ENCODE measurements at regions not wholly inside any gene's neighbourhood (a gene's known extent, or its start where the extent isn't known, plus 50 kb on each side); places are given as distances from the start of the nearest gene placed in this dataset.
"Not testable (repeated sequence)": the region's sequence is repeated elsewhere in the genome, so short reads cannot be mapped to it uniquely, and the experiment has no call there.

- no peak for ATAC-seq
- H3K4me1 Mint-ChIP-seq (ENCODE audit: low read depth in 2 of 2): no peaks in the 10 kb centered on the region
- no peaks in the 10 kb centered on the region for H3K9me3 Mint-ChIP-seq
- no peak for DNase-seq (ENCODE audit: low spot score)
- H3K36me3 Mint-ChIP-seq: no peaks in the 10 kb centered on the region
- no peak overlapping the region for H3K4me3 Mint-ChIP-seq
- no peak overlapping the region for H3K27ac Mint-ChIP-seq
- peaks cover 14 to 19% of the 10 kb centered on the region in 2 donors for H3K27me3 Mint-ChIP-seq
These were observed 54.0 kb downstream of the MAP10 start for GRCh38 chr1:232859216-232859615.

GRCh38 chr1:232861107-232861506 is 55.9 kb downstream of the MAP10 start:
- ATAC-seq: no peak
- Mint-ChIP-seq H3K27me3 (peaks cover 9 to 19% of the 10 kb centered on the region in 2 donors), H3K36me3 (no peaks in the 10 kb centered on the region), H3K4me1 (ENCODE audit: low read depth in 2 of 2) (no peaks in the 10 kb centered on the region), H3K9me3 (no peaks in the 10 kb centered on the region), H3K27ac (no peak overlapping the region), H3K4me3 (no peak overlapping the region)
- no peak for DNase-seq (ENCODE audit: low spot score)

- Mint-ChIP-seq H3K4me1 (ENCODE audit: low read depth in 2 of 2) (no peaks in the 10 kb centered on the region), H3K27me3 (peaks cover 13 to 17% of the 10 kb centered on the region in 2 donors), H3K4me3 (no peak overlapping the region), H3K27ac (no peak overlapping the region), H3K36me3 (no peaks in the 10 kb centered on the region), H3K9me3 (no peaks in the 10 kb centered on the region)
- DNase-seq (ENCODE audit: low spot score) (no peak), ATAC-seq (no peak)
These were observed 58.5 kb downstream of the MAP10 start for GRCh38 chr1:232863544-232864275.

GRCh38 chr1:232865102-232865931 is 60.1 kb downstream of the MAP10 start:
- Mint-ChIP-seq H3K36me3 (no peaks in the 10 kb centered on the region), H3K4me1 (ENCODE audit: low read depth in 2 of 2) (peaks cover 0 to 2% of the 10 kb centered on the region in 2 donors), H3K9me3 (no peaks in the 10 kb centered on the region), H3K27me3 (peaks cover 8 to 14% of the 10 kb centered on the region in 2 donors), H3K27ac (no peak overlapping the region), H3K4me3 (no peak overlapping the region)
- DNase-seq (ENCODE audit: low spot score): no peak
- ATAC-seq: no peak

- H3K9me3 Mint-ChIP-seq: no peaks in the 10 kb centered on the region
- DNase-seq (ENCODE audit: low spot score) (no peak), ATAC-seq (no peak)
- peaks cover 8 to 14% of the 10 kb centered on the region in 2 donors for H3K27me3 Mint-ChIP-seq
- H3K4me3 Mint-ChIP-seq: no peak overlapping the region
- no peak overlapping the region for H3K27ac Mint-ChIP-seq
- peaks cover 0 to 9% of the 10 kb centered on the region in 2 donors for H3K4me1 Mint-ChIP-seq (ENCODE audit: low read depth in 2 of 2)
- no peaks in the 10 kb centered on the region for H3K36me3 Mint-ChIP-seq
These were observed 63.7 kb downstream of the MAP10 start for GRCh38 chr1:232868793-232869491.

- DNase-seq (ENCODE audit: low spot score); H3K36me3 Mint-ChIP-seq; H3K4me3 Mint-ChIP-seq; H3K27ac Mint-ChIP-seq; ATAC-seq; H3K4me1 Mint-ChIP-seq (ENCODE audit: low read depth in 2 of 2); H3K9me3 Mint-ChIP-seq: not testable (repeated sequence)
- H3K27me3 Mint-ChIP-seq: peaks cover 5 to 17% of the 10 kb centered on the region in 2 donors
These were observed 66.2 kb downstream of the MAP10 start for GRCh38 chr1:232871291-232871969.

GRCh38 chr1:232872284-232872683 is 67.1 kb downstream of the MAP10 start:
- ATAC-seq: no peak
- no peak for DNase-seq (ENCODE audit: low spot score)
- no peak overlapping the region for H3K27ac Mint-ChIP-seq

GRCh38 chr1:232872738-232873137 is 67.5 kb downstream of the MAP10 start:
- ATAC-seq (no peak), DNase-seq (ENCODE audit: low spot score) (no peak)
- Mint-ChIP-seq H3K4me3 (no peak overlapping the region), H3K4me1 (ENCODE audit: low read depth in 2 of 2) (peaks cover 0 to 13% of the 10 kb centered on the region in 2 donors), H3K36me3 (no peaks in the 10 kb centered on the region), H3K27me3 (peaks cover 4 to 18% of the 10 kb centered on the region in 2 donors), H3K27ac (no peak overlapping the region), H3K9me3 (no peaks in the 10 kb centered on the region)

More at GRCh38 chr1:232872284-232872683, 67.1 kb downstream of the MAP10 start:
- Mint-ChIP-seq H3K4me1 (ENCODE audit: low read depth in 2 of 2) (peaks cover 0 to 13% of the 10 kb centered on the region in 2 donors), H3K4me3 (no peak overlapping the region), H3K27me3 (peaks cover 3 to 16% of the 10 kb centered on the region in 2 donors), H3K36me3 (no peaks in the 10 kb centered on the region), H3K9me3 (no peaks in the 10 kb centered on the region)

GRCh38 chr1:232873412-232873811 is 68.2 kb downstream of the MAP10 start:
- ATAC-seq: no peak
- H3K27ac Mint-ChIP-seq: no peak overlapping the region
- H3K9me3 Mint-ChIP-seq: no peaks in the 10 kb centered on the region
- H3K4me1 Mint-ChIP-seq (ENCODE audit: low read depth in 2 of 2): peaks cover 0 to 13% of the 10 kb centered on the region in 2 donors
- peaks cover 7 to 21% of the 10 kb centered on the region in 2 donors for H3K27me3 Mint-ChIP-seq
- H3K36me3 Mint-ChIP-seq: no peaks in the 10 kb centered on the region
- H3K4me3 Mint-ChIP-seq: no peak overlapping the region
- no peak for DNase-seq (ENCODE audit: low spot score)

GRCh38 chr1:232873931-232874330 is 68.7 kb downstream of the MAP10 start:
- no peak for ATAC-seq
- H3K4me3 Mint-ChIP-seq: no peak overlapping the region
- H3K9me3 Mint-ChIP-seq: no peaks in the 10 kb centered on the region
- no peak for DNase-seq (ENCODE audit: low spot score)
- no peak overlapping the region for H3K27ac Mint-ChIP-seq
- H3K36me3 Mint-ChIP-seq: no peaks in the 10 kb centered on the region
- H3K27me3 Mint-ChIP-seq: peaks cover 5 to 18% of the 10 kb centered on the region in 2 donors
- peaks cover 0 to 13% of the 10 kb centered on the region in 2 donors for H3K4me1 Mint-ChIP-seq (ENCODE audit: low read depth in 2 of 2)

GRCh38 chr1:232875536-232875935 is 70.3 kb downstream of the MAP10 start:
- ATAC-seq: no peak

GRCh38 chr1:232876506-232877364 is 71.5 kb downstream of the MAP10 start:
- no peak for ATAC-seq
- Mint-ChIP-seq H3K27me3 (peaks cover 7 to 12% of the 10 kb centered on the region in 2 donors), H3K4me3 (no peak overlapping the region), H3K27ac (no peak overlapping the region), H3K36me3 (no peaks in the 10 kb centered on the region), H3K9me3 (no peaks in the 10 kb centered on the region), H3K4me1 (ENCODE audit: low read depth in 2 of 2) (peaks cover 0 to 3% of the 10 kb centered on the region in 2 donors)
- DNase-seq (ENCODE audit: low spot score): no peak

More at GRCh38 chr1:232875536-232875935, 70.3 kb downstream of the MAP10 start:
- no peaks in the 10 kb centered on the region for H3K36me3 Mint-ChIP-seq
- peaks cover 7 to 12% of the 10 kb centered on the region in 2 donors for H3K27me3 Mint-ChIP-seq
- no peak for DNase-seq (ENCODE audit: low spot score)
- H3K4me1 Mint-ChIP-seq (ENCODE audit: low read depth in 2 of 2): peaks cover 0 to 9% of the 10 kb centered on the region in 2 donors
- no peaks in the 10 kb centered on the region for H3K9me3 Mint-ChIP-seq
- H3K4me3 Mint-ChIP-seq: no peak overlapping the region
- H3K27ac Mint-ChIP-seq: no peak overlapping the region

All from natural killer cell treated with Interleukin-12 subunit alpha and Interleukin-12 subunit beta and Interleukin-15 and Interleukin-18, amount 100 ng/mL, for 72 hours (primary cell).